NT2/D1 (cell line): ENCODE measurements at regions not wholly inside any gene's neighbourhood (a gene's known extent, or its start where the extent isn't known, plus 50 kb on each side); places are given as distances from the start of the nearest gene placed in this dataset.

ENCODE experiments used
- YY1 ChIP-seq: IDR thresholded peaks from 2 replicates; pipeline ENCODE4 v1.6.1; 2011; ENCODE audit not compliant: insufficient read length, insufficient read depth
- ZNF274 ChIP-seq: IDR thresholded peaks from 2 replicates; pipeline ENCODE4 v1.6.1; 2011; ENCODE audit warnings: mild to moderate bottlenecking, low read depth, low read length

DNA sequence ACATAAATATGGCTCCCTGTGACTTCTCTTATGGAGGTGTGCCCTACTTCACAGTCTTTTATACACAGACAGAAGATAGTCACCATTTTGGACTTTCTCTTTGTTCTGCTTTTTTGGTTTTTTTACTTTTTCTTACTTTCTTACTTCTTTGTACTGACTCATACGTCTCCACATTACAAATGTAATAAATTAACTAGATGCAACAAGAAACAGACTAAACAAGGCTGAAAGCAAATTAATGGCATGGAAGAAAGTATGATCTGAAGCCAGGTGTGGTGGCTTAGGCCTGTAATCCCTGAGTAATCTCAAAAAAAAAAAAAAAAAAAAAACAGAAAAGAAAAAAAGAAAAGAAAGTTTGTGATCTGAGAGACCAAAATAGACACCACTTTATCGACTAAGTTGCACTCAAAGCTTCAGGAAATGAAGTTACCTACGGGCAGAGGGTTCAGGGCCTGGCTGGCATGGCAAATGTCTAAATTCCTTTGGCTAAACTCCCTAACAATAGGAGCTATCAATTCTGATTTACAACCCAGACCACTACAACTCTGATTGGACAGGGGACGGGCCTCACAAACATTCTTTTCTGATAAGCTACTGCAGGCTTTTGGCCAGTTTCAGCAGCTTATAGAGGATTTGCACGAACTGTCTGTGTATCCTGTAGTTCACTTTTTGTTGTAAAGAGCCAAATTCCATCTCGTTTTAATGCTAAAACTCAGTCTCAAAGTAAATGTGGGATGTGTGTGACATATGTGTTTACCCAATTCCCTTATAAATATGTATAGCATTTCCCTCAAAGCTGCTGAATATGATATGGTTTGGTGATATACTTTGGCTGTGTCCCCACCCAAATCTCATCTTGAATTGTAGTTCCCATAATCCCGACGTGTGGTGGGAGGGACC is 129.1 kb downstream of the SEPTIN14 start:
- no peak for TF ChIP-seq ZNF274
- TF ChIP-seq YY1 = no peak
